Lower leg skin (tissue), 3 donors: ENCODE measurements at regions not wholly inside any gene's neighbourhood (a gene's known extent, or its start where the extent isn't known, plus 50 kb on each side); places are given as distances from the start of the nearest gene placed in this dataset.

Experiments
- POLR2A ChIP-seq, 2 donors: fragments of 450-650 bp; IDR thresholded peaks; one replicate each; pipeline ENCODE4 v1.6.1; 2016 to 2017; ENCODE audit warnings: antibody characterized with exemption in 2 of 2, mild to moderate bottlenecking in 1 of 2, moderate library complexity in 1 of 2
- TF ChIP-seq, protein P1 (sequence below), 3 donors: fragments of 450-650 bp; IDR thresholded peaks; one replicate each; pipeline ENCODE4 v1.5.1; 2016; ENCODE audit warnings: antibody characterized with exemption in 3 of 3, mild to moderate bottlenecking in 3 of 3, moderate library complexity in 2 of 3

DNA sequence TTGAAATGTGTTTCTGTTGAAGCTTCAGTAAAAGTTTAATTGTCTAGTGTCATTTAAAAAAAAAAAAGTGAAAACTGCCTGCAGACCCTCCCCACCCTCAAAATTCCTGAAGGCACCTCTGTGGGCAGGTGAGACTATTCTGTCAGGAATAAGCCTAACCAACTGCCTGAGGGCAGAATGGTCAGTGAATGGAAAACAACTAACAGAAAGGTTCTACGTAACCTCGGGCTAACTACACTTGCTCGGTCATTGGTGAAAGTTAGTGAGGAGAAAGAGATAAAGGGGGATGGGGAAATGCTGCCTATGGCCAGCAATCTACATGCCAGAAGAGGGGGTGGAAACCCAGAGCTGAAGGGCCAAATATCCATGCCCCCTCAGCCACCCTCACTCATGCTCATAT lies 108.6 kb upstream of the SLC24A5 start:
- TF ChIP-seq POLR2A (IDR thresholded peaks at IDR 0.05) = no peak
- TF ChIP-seq, protein P1, sequence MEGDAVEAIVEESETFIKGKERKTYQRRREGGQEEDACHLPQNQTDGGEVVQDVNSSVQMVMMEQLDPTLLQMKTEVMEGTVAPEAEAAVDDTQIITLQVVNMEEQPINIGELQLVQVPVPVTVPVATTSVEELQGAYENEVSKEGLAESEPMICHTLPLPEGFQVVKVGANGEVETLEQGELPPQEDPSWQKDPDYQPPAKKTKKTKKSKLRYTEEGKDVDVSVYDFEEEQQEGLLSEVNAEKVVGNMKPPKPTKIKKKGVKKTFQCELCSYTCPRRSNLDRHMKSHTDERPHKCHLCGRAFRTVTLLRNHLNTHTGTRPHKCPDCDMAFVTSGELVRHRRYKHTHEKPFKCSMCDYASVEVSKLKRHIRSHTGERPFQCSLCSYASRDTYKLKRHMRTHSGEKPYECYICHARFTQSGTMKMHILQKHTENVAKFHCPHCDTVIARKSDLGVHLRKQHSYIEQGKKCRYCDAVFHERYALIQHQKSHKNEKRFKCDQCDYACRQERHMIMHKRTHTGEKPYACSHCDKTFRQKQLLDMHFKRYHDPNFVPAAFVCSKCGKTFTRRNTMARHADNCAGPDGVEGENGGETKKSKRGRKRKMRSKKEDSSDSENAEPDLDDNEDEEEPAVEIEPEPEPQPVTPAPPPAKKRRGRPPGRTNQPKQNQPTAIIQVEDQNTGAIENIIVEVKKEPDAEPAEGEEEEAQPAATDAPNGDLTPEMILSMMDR (IDR thresholded peaks at IDR 0.05) = no peak
